Omental fat pad (tissue), 3 donors: ENCODE measurements at regions not wholly inside any gene's neighbourhood (a gene's known extent, or its start where the extent isn't known, plus 50 kb on each side); places are given as distances from the start of the nearest gene placed in this dataset.

Experiments used
- ATAC-seq: fragments of 150-250 bp; one replicate; pipeline ENCODE4 v1.9.1; 2016; ENCODE audit warnings: mild to moderate bottlenecking, moderate library complexity; ENCODE audit not compliant: low FRiP score
- DNase-seq: peaks from one replicate; pipeline ENCODE4 v3.0.0-alpha.2; 2019; ENCODE audit warnings: low spot score
- TF ChIP-seq, protein P1 (sequence below), 3 donors: fragments of 450-650 bp; IDR thresholded peaks; one replicate each; pipeline ENCODE4 v1.5.1; 2016 to 2017; ENCODE audit warnings: antibody characterized with exemption in 3 of 3, mild to moderate bottlenecking in 3 of 3, moderate library complexity in 2 of 3

DNA sequence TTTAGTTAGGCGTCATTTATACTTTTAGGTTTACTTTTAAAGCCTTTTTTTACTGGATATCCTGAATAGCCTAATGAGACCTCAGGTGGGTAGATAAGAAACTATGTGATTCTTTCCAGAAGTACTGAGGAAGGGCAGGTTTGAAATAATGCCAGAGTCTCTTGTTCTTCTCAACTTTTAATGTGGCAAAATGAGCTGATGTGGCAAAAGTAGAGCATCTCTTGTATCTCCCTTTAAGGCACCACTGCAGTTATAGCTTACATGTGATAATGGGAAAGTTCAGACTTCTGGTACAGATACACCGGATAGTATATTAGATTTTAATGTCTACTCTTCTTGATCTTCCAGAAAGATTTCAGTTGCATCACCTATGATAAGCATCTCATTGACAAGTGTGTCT, 1124.8 kb downstream of the LRFN5 start:
- TF ChIP-seq, protein P1, sequence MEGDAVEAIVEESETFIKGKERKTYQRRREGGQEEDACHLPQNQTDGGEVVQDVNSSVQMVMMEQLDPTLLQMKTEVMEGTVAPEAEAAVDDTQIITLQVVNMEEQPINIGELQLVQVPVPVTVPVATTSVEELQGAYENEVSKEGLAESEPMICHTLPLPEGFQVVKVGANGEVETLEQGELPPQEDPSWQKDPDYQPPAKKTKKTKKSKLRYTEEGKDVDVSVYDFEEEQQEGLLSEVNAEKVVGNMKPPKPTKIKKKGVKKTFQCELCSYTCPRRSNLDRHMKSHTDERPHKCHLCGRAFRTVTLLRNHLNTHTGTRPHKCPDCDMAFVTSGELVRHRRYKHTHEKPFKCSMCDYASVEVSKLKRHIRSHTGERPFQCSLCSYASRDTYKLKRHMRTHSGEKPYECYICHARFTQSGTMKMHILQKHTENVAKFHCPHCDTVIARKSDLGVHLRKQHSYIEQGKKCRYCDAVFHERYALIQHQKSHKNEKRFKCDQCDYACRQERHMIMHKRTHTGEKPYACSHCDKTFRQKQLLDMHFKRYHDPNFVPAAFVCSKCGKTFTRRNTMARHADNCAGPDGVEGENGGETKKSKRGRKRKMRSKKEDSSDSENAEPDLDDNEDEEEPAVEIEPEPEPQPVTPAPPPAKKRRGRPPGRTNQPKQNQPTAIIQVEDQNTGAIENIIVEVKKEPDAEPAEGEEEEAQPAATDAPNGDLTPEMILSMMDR (IDR thresholded peaks at IDR 0.05) = no peak
- DNase-seq (no peak), ATAC-seq (no peak)

DNA sequence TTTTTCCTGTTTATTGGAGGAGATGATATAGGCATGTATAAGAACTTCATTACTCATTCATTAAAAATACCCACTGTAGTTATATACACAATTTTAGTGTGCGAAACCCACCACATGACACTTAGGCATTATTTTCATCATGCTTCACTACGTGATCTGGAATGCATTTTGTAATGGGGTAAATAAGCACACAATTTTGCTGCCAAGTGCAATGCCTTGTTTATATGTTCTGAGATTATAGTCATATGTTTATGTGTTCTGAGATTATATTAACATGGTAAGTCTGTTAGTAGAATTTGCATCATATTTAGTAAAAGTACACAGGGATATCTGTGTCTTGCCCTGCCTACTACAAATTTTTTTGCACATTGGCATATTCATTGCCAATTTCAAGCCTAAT, 1123.0 kb downstream of the LRFN5 start:
- TF ChIP-seq, protein P1 (IDR thresholded peaks at IDR 0.05) = no peak
- ATAC-seq (no peak), DNase-seq (no peak)

DNA sequence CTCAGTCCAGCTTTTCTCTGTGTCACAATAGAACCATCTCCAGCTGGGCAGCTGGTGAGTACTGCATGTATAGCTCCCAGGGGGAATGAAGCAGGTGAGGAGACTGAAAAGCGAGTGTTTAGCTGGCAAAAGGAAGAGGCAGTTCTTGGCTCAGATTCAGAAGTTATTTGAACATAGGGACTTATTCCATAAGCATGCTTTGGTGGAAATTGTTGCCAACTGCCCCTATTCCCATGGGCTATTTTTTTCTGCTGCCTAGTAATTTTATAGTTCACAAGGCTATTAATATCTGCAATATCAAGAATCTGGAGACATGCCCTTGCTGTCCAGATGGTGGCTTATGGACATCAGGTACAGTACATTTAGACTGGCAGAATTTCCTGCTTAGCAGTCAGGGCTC, 1112.7 kb downstream of the LRFN5 start:
- no peak for DNase-seq
- no peak for ATAC-seq
- TF ChIP-seq, protein P1 (IDR thresholded peaks at IDR 0.05) = no peak

DNA sequence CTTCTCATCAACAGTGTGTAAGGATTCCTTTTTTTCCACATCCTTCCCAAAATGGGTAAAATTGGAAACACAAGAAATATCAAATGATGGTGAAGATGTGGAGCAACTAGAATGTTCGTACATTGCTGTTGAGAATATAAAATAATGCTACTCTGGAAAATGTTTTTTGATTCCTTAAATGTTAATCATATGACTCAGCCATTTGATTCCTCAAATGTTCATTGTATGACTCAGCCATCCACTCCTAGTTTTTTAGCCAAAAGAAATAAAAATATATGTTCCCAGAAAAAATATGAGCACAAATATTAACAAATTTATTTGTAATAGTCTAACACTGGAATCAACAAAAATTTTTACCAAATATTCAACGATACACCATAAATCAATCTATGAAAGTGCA, 1108.6 kb downstream of the LRFN5 start:
- TF ChIP-seq, protein P1 (IDR thresholded peaks at IDR 0.05) = no peak
- ATAC-seq = no peak
- DNase-seq = no peak

DNA sequence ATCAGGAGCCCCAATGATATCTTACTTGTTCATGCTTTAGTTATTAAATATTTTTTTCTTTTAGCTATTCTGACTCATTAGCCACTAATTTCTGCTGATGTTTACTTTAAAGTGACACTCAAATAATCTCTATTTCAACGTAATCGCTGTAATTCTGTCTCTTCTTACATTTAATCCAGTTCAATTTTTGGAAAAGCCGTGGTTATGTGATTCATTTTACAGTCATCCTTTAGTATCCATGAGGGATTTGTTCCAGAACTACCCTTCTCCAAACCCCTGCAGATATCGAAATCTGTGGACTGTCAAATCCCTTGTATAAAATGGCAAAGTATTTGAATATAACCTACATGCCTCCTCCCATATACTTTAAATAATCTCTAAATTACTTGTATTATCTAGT, 1103.4 kb downstream of the LRFN5 start:
- DNase-seq (no peak), ATAC-seq (no peak)
- TF ChIP-seq, protein P1 (IDR thresholded peaks at IDR 0.05) = no peak

DNA sequence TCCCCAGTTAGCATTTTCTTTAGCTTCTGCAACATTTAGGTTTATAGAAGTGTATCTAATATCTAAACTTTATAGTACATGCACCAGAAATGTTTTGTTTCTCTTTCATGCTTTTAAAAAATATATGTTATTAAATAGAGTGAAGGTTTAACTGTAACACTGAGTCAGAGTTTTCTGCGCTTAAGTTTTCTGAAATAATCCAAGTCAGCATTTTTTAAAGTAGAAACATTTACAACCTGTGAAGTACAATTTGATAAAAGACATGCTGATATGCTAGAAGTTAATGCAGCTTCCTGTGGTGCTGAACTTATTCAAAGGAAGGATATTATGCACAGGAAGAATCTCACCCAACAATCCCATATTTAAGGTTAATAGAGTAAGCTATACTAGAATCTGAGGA, 1096.8 kb downstream of the LRFN5 start:
- no peak for DNase-seq
- no peak for ATAC-seq
- TF ChIP-seq, protein P1 (IDR thresholded peaks at IDR 0.05) = no peak

DNA sequence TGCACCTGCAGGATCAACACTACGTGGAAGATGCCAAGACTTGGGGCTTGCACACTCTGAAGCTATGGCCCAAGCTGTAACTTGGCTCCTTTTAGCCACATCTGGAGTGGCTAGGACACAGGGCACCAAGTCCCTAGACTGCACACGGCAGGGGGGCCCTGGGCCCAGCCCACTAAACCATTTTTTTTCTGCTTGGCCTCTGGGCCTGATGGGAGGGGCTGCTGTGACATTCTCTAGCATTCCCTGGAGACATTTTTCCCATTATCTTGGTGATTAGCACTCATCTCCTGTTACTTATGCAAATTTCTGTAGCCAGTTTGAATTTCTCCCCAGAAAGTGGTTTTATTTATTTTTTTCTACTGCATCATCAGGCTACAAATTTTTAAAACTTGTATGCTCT, 1080.7 kb downstream of the LRFN5 start:
- ATAC-seq (no peak), DNase-seq (no peak)
- TF ChIP-seq, protein P1 (IDR thresholded peaks at IDR 0.05) = no peak
